ENCODE measurements at regions not wholly inside any gene's neighbourhood (a gene's known extent, or its start where the extent isn't known, plus 50 kb on each side); places are given as distances from the start of the nearest gene placed in this dataset.

GRCh38 chr9:81242866-81243265, 446.5 kb downstream of the TLE1 start:
- TF ChIP-seq CTCF (IDR thresholded peaks at IDR 0.05 in 4 of 5, conservative IDR thresholded peaks at IDR 0.05 in 1 of 5) (no peak), POLR2A (IDR thresholded peaks at IDR 0.05) (no peak)
